ENCODE measurements at regions not wholly inside any gene's neighbourhood (a gene's known extent, or its start where the extent isn't known, plus 50 kb on each side); places are given as distances from the start of the nearest gene placed in this dataset.

DNA sequence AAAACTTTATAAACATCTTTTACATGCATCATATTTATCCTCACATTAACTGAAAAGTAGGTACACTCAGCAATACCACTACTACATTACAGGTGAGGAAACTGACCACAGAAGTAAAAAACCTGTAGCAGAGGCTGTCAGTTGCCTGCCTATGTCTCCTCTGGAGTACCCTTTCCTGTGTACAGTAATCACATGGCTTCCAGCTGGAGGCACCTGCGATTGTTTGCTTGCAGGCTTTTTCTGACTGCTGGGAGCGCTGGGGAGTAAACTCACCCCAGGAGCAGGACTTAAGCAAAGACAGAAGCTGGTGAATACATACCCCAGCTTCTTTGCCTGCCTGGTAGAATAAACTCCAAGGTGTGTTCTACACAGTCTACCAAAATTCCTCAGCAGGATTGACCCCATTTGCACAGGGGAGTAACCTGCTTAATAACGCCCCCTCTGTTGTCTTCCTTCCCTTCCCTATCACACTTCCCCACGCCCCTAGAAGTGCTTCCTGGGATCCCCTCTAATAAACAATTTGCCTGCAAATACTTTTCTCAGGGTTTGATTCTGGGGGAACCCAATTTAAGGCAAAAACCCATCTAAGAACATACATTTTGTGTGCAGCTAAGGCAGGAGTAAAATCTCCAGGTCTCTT, 138.9 kb downstream of the PTH2R start:
- Mint-ChIP-seq H3K4me1 (ENCODE audit: low read depth) (no peaks in the 10 kb centered on the region), H3K27ac (no peak overlapping the region), H3K9me3 (no peaks in the 10 kb centered on the region), H3K36me3 (ENCODE audit: low read depth) (no peaks in the 10 kb centered on the region), H3K4me3 (no peak overlapping the region), H3K27me3 (ENCODE audit: low read depth) (no peaks in the 10 kb centered on the region)

DNA sequence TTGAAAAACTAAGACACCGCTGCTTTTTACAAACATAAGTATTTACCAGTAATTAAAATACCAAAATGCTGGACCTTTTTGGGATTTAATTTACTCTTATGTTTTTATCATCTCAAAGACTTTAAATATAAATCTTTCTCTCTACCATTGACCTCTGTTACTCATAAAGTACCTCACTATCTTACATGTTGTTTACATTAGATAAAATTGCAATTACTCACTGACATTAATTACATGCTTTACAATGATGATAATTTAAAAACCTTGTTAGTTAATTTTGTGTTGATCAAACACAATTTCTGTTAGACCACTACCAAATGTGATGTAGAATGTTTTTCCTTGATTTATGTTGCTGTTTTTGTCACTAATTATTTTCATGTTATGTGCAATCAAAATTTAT, 139.5 kb downstream of the PTH2R start:
- H3K27me3 Mint-ChIP-seq (ENCODE audit: low read depth): no peaks in the 10 kb centered on the region
- H3K36me3 Mint-ChIP-seq (ENCODE audit: low read depth): no peaks in the 10 kb centered on the region
- no peak overlapping the region for H3K27ac Mint-ChIP-seq
- no peaks in the 10 kb centered on the region for H3K4me1 Mint-ChIP-seq (ENCODE audit: low read depth)
- no peak overlapping the region for H3K4me3 Mint-ChIP-seq
- no peaks in the 10 kb centered on the region for H3K9me3 Mint-ChIP-seq

DNA sequence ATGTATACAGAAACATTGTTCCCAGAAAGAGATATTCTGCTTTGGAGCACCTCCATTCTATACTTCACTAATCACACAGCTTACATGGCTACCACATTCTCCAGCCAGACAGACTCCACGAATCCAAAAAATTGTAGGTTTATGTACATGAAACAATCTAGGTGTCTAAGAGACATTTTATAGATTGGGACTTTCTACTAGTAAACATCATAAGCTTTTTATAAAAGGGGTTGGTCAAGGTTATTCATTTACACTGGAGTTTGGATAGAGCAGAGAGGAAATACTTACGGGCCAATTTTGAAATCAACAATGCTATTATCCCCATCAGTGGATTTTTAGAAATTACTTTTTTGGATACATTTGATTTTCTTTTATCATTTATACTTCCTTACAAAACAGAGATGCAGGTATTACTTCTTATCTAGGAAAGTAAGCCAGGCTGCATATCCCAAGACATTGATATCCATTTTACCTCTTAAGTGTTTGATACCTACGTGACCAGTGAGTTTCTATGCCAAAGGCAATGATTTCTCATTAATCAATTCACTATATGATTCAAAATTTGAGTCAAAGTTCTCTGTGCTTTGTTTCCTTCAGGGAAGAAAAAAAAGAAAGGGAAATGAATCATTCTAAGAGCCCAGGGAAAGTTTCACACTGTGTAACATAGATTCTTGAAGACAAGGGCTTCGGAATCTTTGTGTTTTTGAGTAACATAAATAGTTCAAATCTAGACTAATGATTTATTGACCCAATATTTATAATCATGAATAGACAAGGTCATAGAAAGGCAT, 140.5 kb downstream of the PTH2R start:
- Mint-ChIP-seq H3K27ac (no peak overlapping the region), H3K4me3 (no peak overlapping the region), H3K4me1 (ENCODE audit: low read depth) (no peaks in the 10 kb centered on the region), H3K27me3 (ENCODE audit: low read depth) (no peaks in the 10 kb centered on the region), H3K36me3 (ENCODE audit: low read depth) (no peaks in the 10 kb centered on the region), H3K9me3 (no peaks in the 10 kb centered on the region)

DNA sequence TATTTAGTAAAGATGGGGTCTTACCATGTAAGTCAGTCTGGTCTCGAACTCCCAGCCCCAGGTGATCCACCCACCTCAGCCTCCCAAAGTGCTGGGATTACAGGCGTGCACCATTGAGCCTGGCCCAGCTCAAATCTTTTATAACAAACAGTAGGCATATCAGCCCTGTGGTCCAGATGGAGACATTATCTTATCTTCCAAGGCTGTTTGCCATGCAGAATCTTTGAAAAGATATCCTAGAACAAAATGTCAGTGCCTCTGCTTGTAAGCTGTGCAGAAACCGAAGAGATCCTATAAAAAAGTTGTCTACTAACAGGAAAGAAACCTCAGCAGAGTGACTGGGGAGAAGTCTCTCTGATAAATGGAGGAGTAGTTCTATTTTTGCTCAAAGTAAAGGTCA, 142.1 kb downstream of the PTH2R start:
- no peaks in the 10 kb centered on the region for H3K36me3 Mint-ChIP-seq (ENCODE audit: low read depth)
- no peaks in the 10 kb centered on the region for H3K27me3 Mint-ChIP-seq (ENCODE audit: low read depth)
- H3K4me3 Mint-ChIP-seq: no peak overlapping the region
- no peaks in the 10 kb centered on the region for H3K4me1 Mint-ChIP-seq (ENCODE audit: low read depth)
- no peak overlapping the region for H3K27ac Mint-ChIP-seq
- no peaks in the 10 kb centered on the region for H3K9me3 Mint-ChIP-seq

DNA sequence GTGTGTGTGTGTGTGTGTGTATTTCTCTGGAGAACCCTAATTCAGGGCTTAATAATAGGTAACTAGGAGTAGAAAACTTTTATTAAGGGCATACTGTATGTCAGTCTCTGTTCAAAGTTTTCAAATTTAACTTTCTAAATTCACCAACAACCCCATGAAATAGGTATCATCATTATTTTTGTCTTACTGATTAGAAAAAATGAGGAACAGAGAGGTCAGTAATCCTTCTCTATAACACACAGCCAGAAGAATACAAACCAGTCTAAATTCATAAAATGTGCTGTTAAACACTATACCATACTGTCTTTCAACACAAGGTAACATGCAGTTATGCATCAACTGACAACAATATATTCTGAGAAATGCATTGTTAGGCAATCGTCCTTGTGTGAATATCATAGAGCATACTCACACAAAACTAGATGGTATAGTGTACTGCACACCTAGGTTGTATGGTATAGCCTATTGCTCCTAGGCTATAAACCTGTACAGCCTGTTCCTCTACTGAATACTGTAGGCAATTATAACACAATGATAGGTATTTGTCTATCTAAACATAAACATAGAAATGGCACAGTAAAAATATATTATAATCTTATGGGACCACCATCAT, 143.1 kb downstream of the PTH2R start:
- H3K4me3 Mint-ChIP-seq: no peak overlapping the region
- H3K36me3 Mint-ChIP-seq (ENCODE audit: low read depth): no peaks in the 10 kb centered on the region
- no peak overlapping the region for H3K27ac Mint-ChIP-seq
- H3K27me3 Mint-ChIP-seq (ENCODE audit: low read depth): no peaks in the 10 kb centered on the region
- H3K4me1 Mint-ChIP-seq (ENCODE audit: low read depth): no peaks in the 10 kb centered on the region
- no peaks in the 10 kb centered on the region for H3K9me3 Mint-ChIP-seq

DNA sequence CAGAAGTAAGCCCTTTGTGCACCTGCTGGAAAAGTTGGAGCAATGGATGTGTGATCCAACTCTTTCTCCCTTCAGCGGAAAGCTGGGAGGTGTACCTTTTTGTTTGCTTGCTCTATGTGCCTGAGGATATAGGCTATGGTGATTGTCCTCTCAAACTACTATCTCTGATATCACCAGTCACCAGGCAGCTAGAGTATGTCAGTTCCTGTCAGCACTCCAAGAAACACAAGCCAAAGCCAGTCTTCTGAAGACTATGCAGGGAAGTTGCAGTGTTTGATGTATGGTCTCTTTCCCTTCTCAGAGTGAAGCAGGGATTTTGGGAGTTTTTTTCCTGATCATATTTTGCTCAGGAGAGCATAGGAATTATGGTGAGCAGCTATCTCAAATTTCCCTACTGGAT, 146.4 kb downstream of the PTH2R start:
- Mint-ChIP-seq H3K27ac (no peak overlapping the region), H3K36me3 (ENCODE audit: low read depth) (no peaks in the 10 kb centered on the region), H3K27me3 (ENCODE audit: low read depth) (no peaks in the 10 kb centered on the region), H3K4me3 (no peak overlapping the region), H3K4me1 (ENCODE audit: low read depth) (no peaks in the 10 kb centered on the region), H3K9me3 (no peaks in the 10 kb centered on the region)

DNA sequence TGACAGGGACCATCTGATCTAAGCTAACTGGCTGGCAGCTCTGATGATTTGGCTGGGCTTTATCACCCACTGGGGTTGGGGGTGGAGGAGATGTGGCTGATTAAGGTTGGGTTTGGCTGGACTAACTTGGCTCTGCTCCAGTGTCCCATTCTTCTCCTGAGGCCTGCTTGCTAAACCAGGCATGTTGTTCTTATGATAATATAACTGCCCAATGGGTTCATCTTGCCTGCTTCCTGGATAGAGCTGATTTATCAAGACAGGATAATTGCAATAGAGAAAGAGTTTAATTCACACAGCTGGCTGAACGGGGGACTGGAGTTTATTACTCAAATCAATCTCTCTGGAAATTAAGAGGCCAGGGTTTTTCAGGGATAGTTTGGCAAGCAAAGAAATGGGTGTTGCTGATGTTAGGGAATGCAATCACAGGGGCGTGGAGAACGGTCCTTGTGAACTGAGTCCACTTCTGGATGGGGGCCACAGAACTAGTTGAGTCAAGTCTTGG, 150.4 kb downstream of the PTH2R start:
- Mint-ChIP-seq H3K36me3 (ENCODE audit: low read depth) (no peaks in the 10 kb centered on the region), H3K27ac (no peak overlapping the region), H3K27me3 (ENCODE audit: low read depth) (no peaks in the 10 kb centered on the region), H3K4me1 (ENCODE audit: low read depth) (no peaks in the 10 kb centered on the region), H3K9me3 (peaks cover 4% of the 10 kb centered on the region), H3K4me3 (no peak overlapping the region)

DNA sequence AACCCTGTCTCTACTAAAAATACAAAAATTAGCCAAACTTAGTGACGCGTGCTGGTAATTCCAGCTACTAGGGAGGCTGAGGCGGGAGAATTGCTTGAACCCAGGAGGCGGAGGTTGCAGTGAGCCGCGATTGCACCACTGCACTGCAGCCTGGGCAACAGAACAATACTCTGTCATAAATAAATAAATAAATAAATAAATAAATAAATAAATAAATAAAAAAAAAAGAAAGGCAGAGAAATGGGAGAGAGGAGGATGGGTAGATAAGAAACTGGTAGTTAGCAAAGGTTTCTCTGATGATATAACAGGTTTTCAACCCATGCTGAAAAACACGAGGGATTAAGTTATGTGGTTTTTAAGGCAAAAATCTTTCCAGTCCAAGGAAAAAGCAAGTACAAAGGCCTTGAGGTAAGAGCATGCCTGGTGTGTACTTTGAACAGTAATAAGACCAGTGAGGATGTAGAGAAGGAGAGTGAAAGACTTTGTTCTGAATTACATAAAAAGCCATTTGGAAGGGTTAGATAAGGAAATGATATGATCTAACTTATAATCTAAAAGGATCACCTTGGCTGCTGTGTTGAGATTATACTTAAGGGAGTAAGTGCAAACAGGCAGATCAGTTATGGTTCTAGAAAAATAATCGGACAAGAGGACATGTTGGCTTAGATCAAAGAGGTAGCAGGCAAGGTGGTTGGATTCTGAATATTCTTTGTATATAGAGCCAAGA, 159.3 kb downstream of the PTH2R start:
- H3K36me3 Mint-ChIP-seq (ENCODE audit: low read depth): no peaks in the 10 kb centered on the region
- H3K4me3 Mint-ChIP-seq: no peak overlapping the region
- no peaks in the 10 kb centered on the region for H3K27me3 Mint-ChIP-seq (ENCODE audit: low read depth)
- H3K9me3 Mint-ChIP-seq: peaks cover 3% of the 10 kb centered on the region
- H3K27ac Mint-ChIP-seq: no peak overlapping the region
- no peaks in the 10 kb centered on the region for H3K4me1 Mint-ChIP-seq (ENCODE audit: low read depth)

DNA sequence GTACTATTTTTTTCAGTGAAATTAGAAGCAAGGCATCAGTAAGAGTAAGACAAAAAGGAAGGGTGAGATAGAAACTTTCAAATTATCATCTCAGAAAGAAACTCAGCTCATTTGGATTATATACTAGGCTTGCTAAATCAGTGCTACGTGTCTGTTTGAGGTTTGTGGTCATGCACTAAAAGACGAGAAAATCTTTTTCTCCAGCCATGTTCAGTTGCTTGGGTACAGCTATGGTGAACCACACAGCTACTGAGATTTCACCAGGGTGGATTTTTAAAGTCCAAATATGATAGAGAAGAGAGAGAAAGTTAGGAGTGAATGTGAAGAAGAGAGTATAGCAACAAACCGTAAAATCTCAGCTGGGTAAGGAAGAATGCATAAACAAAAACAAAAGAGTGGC, 161.6 kb downstream of the PTH2R start:
- H3K4me1 Mint-ChIP-seq (ENCODE audit: low read depth): no peaks in the 10 kb centered on the region
- no peak overlapping the region for H3K4me3 Mint-ChIP-seq
- H3K27ac Mint-ChIP-seq: no peak overlapping the region
- no peaks in the 10 kb centered on the region for H3K36me3 Mint-ChIP-seq (ENCODE audit: low read depth)
- H3K9me3 Mint-ChIP-seq: no peaks in the 10 kb centered on the region
- no peaks in the 10 kb centered on the region for H3K27me3 Mint-ChIP-seq (ENCODE audit: low read depth)

DNA sequence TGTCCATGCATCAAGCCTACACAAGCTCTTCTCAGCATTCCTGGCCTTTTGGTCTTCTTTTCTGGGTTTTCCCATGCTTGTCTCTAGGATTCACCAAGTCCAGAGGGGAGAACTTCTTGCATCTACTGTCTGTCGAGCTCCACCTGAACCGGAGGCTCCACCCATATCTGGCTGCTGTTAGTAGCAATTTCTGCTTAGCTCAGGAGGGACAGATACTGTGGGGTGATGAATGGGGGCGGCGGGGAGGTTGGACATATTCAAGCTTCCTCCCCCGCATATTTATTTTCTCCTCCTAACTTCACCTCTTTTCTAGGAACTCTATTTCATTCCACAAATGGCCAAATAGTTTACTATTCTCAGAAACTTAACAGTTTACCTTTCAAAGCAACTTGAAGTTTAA, 163.5 kb downstream of the PTH2R start:
- no peak overlapping the region for H3K4me3 Mint-ChIP-seq
- H3K4me1 Mint-ChIP-seq (ENCODE audit: low read depth): no peaks in the 10 kb centered on the region
- no peaks in the 10 kb centered on the region for H3K9me3 Mint-ChIP-seq
- no peaks in the 10 kb centered on the region for H3K36me3 Mint-ChIP-seq (ENCODE audit: low read depth)
- no peak overlapping the region for H3K27ac Mint-ChIP-seq
- no peaks in the 10 kb centered on the region for H3K27me3 Mint-ChIP-seq (ENCODE audit: low read depth)

DNA sequence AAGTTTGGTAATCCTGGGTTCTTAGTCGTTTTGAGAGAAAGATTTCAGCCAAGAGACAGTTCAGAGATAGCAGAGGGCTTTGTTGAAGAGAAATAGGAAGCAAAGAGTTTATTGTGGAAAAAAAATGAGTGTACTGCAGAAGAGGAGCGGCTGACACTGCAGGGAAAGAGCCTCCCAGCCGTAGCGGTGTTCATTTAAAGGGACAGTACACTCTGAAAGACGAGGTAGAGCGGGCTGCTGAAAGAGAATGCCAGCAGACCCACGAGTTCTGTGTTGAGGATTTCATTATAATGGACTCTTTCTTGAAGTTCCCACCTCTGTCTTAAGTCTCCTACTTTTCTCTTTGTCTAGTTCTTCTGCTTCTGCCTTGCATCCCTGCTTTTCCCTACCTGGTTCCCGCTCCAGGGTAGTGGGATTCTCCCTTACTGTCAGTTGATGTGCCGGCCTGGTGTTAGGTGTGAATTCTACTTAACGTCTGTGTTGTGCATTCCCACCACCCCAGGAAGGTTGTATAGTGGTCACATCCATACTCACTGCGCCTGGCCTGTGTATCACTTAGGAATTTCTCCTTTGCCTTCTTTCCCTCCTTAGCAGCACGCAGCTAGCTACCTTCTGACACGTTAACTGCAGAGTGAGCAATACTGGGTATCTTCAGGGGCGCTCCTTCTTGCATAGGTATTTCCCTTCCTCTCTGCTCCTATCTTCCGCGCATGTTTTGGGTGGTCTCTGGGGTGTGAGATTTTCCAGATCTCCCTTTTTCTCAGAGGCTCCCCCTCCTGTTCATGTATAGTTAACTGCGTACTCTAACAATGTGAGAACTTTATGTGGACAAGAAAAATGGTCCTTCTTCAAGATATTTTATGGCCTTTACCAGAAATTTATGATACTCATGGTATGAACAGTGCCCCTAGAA, 164.5 kb downstream of the PTH2R start:
- Mint-ChIP-seq H3K36me3 (ENCODE audit: low read depth) (no peaks in the 10 kb centered on the region), H3K27ac (no peak overlapping the region), H3K4me1 (ENCODE audit: low read depth) (no peaks in the 10 kb centered on the region), H3K4me3 (no peak overlapping the region), H3K27me3 (ENCODE audit: low read depth) (no peaks in the 10 kb centered on the region), H3K9me3 (no peaks in the 10 kb centered on the region)

DNA sequence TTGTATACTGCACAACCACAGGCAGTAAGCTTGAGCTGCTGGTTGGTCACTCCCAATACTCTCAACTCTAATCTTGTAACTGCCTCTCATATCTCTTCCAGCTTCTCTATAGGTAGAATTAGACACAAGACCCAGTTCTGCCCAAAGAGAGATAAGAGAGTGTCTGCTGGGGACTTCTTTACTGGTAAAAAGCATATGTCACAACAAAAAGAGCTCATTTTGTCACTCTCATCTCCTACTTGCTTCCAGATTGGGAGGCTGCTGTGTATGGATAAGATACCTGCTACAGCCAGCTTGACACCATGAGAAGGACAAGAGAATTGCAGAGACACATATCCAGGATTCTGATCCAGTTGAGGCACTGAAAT, 165.2 kb downstream of the PTH2R start:
- Mint-ChIP-seq H3K27me3 (ENCODE audit: low read depth) (no peaks in the 10 kb centered on the region), H3K4me3 (no peak overlapping the region)

DNA sequence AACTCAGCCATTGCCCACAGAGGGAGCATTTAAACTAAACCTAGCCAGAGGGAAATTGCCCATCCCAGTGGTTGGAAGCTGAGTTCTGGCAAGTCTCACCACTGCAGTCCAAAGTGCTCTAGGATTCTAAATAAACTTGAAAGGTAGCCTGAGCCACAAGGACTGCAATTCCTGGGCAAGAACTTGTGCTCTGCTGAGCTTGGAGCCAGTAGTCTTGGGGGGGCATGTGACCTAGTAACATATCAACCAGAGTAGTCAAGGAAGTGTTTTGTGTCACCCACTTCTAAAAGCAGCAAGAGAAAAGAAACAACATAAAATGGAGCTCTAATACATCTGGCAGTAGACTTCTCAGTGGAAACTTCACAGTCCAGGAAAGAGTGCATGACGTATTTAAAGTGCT, 167.0 kb downstream of the PTH2R start:
- Mint-ChIP-seq H3K9me3 (peaks cover 4% of the 10 kb centered on the region), H3K4me1 (ENCODE audit: low read depth) (no peaks in the 10 kb centered on the region), H3K36me3 (ENCODE audit: low read depth) (no peaks in the 10 kb centered on the region), H3K27ac (no peak overlapping the region), H3K4me3 (no peak overlapping the region), H3K27me3 (ENCODE audit: low read depth) (no peaks in the 10 kb centered on the region)

More for the DNA sequence above, 165.2 kb downstream of the PTH2R start:
- no peaks in the 10 kb centered on the region for H3K9me3 Mint-ChIP-seq
- H3K4me1 Mint-ChIP-seq (ENCODE audit: low read depth): no peaks in the 10 kb centered on the region
- H3K36me3 Mint-ChIP-seq (ENCODE audit: low read depth): no peaks in the 10 kb centered on the region
- no peak overlapping the region for H3K27ac Mint-ChIP-seq

DNA sequence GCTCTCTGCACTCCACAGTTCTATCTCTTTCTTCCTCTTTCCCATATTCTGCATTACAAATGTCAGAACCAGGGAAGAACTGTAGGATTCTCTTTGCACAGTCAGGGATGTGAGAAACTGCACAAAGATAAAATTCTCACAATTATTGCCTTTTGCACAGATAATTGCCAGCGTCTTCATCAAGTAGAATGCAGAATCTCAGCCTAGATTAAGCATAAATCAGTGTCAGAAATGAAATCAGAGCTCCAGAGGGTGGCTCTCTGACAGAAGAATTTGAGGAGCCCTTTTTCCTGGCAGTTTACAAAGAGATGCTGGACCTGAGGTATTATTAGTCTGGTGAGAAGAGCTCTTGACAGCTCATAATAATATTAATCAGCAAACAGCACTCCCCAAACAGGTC, 173.1 kb downstream of the PTH2R start:
- no peak overlapping the region for H3K4me3 Mint-ChIP-seq
- no peaks in the 10 kb centered on the region for H3K4me1 Mint-ChIP-seq (ENCODE audit: low read depth)
- peaks cover 4% of the 10 kb centered on the region for H3K9me3 Mint-ChIP-seq
- no peak overlapping the region for H3K27ac Mint-ChIP-seq
- H3K27me3 Mint-ChIP-seq (ENCODE audit: low read depth): no peaks in the 10 kb centered on the region
- no peaks in the 10 kb centered on the region for H3K36me3 Mint-ChIP-seq (ENCODE audit: low read depth)
